ENCODE measurements at regions not wholly inside any gene's neighbourhood (a gene's known extent, or its start where the extent isn't known, plus 50 kb on each side); places are given as distances from the start of the nearest gene placed in this dataset.

GRCh38 chr11:92765082-92765840, 204.2 kb upstream of the MTNR1B start:
- no peak for DNase-seq (ENCODE audit: low spot score)

- peak; percentile 75 for DNase-seq (ENCODE audit: low spot score)
These were observed 203.5 kb upstream of the MTNR1B start for GRCh38 chr11:92765965-92766371.

- DNase-seq (ENCODE audit: low spot score) = no peak
These were observed 202.8 kb upstream of the MTNR1B start for GRCh38 chr11:92766698-92767097.

DNA sequence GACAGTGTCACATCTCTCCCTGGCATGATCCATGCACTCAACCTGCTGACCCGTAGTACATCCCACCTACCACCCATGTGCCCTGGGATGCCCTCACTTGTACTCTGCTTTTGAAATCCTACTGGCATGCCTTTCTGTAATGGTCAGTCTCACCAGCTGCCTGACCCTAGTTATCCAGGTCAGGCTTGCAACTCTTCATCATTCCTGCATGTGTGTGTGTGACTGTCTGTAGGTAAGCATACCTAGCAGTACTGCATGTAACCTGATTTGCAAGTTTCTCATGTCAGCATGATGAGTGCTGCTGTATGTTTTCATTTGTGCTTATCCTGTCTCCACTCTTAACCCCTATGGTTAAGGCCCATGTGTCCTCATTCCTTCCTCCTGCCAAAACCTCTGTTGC, 202.0 kb upstream of the MTNR1B start:
- no peak for DNase-seq (ENCODE audit: low spot score)

- no peak for DNase-seq (ENCODE audit: low spot score)
These were observed 201.2 kb upstream of the MTNR1B start for GRCh38 chr11:92768121-92768840.

DNA sequence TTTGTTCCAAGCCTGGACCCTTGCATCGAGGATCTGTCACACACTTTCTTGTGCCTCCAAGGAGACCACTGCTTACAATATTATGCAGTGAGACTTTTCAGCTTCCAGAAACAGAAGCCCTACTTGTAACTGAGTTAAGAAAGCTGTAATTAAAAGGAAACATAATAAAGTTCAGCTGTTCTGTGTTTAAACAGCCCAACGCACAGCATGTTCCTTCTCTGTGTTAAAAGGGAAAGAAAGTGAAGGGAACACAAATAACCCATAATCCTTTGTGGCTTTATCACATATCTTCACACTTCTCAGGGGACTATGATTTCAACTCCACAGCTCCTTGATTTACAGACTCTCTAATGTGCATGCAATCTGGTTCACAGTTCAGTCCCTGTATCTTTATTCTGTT, 200.3 kb upstream of the MTNR1B start:
- DNase-seq (ENCODE audit: low spot score) = no peak

- DNase-seq (ENCODE audit: low spot score) = no peak
These were observed 199.0 kb upstream of the MTNR1B start for GRCh38 chr11:92770419-92770818.

- no peak for DNase-seq (ENCODE audit: low spot score)
These were observed 198.5 kb upstream of the MTNR1B start for GRCh38 chr11:92770981-92771380.

- DNase-seq (ENCODE audit: low spot score) = no peak
These were observed 197.8 kb upstream of the MTNR1B start for GRCh38 chr11:92771701-92772100.

- DNase-seq (ENCODE audit: low spot score) = no peak
These were observed 194.3 kb upstream of the MTNR1B start for GRCh38 chr11:92775003-92775676.

DNA sequence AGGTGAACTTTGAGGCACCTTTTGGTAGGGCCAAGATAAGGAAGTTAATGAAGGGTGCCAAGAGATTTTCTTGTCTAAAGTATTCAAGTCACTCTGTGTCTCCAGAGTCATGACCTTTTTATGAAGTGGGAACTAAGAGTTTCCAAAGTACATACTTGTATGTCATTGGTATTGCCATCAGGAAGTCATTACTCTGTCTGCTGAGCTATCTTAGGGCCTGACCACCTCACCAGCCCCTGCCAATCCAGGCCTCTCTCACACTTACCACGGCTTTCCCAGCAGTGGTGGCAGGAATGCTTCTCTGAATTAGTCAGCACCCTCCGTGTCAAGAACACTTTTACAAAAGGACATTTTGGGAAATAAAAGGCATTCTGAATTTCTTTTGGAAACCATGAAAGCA, 192.8 kb upstream of the MTNR1B start:
- no peak for DNase-seq (ENCODE audit: low spot score)

DNA sequence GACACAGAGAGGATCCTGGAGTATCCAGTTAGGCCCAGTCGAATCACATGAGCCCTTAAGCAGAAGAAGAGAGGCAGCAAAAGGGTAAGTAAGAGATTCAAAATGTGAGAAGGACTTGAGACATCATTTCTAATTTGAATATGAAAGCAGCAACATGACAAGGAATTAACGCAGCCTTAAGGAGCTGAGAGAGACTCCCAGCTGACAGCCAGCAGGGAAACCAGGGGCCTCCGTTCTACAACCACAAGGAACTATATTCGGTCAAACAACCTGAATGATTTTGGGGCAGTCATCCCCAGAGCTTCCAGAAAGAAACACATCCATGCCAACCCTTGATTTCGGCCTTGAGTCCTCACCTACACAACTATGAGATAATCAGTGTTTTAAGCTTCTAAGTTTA, 189.7 kb upstream of the MTNR1B start:
- no peak for DNase-seq (ENCODE audit: low spot score)

- DNase-seq (ENCODE audit: low spot score) = no peak
These were observed 188.3 kb upstream of the MTNR1B start for GRCh38 chr11:92781151-92781550.

DNA sequence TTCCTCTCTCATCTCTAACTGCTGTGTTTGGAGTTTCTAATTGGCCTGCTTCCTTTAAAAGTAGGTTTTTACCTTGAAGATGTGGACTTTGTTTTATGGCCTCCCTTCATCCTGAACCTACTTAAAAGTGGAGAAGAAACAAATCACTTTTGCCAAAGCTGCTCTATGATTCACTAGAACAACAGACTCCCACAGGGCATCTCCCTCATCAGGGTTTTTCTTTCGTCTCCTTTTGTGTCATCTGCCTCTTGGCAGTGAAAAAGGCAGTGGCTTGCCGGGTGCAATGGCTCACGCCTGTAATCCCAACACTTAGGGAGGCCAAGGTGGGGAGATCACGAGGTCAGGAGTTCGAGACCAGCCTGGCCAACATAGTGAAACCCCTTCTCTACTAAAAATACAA, 186.6 kb upstream of the MTNR1B start:
- DNase-seq (ENCODE audit: low spot score) = no peak

DNA sequence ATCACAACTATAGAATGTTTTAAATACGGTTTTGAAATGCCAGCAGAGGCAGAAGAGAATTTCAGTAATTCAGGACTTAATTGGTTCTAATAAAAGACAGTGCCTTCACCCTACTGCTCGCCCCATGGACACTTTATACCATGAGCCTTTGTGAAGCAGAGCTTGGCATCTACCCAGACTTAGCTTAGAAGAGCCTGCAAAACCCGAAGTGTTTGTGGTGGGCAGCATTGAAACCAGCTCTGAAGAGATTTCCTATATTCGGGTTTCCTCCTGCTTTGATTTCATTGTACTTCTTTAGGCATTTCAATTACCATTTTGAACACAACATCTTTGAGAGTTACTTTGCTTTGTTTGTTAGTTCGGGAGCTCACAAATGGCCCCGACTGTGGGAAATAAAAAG, 185.1 kb upstream of the MTNR1B start:
- no peak for DNase-seq (ENCODE audit: low spot score)

DNA sequence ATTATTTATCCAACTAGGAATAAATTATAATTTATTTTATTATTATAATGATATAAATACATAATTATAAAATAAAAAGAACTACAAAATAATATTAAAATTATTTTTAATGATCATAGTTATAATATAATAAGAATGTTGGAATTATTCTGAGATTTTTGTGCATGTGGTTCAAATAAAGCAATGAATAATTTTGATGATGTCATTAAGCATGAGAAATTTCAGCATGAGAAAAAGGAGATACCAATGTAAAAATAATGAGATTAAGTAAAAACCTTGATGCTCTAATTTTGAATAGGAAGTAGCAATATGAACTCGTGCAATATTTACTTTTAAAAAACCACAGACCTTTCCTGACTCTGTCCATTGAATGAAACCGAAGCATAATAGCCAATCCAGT, 181.8 kb upstream of the MTNR1B start:
- DNase-seq (ENCODE audit: low spot score) = no peak

DNA sequence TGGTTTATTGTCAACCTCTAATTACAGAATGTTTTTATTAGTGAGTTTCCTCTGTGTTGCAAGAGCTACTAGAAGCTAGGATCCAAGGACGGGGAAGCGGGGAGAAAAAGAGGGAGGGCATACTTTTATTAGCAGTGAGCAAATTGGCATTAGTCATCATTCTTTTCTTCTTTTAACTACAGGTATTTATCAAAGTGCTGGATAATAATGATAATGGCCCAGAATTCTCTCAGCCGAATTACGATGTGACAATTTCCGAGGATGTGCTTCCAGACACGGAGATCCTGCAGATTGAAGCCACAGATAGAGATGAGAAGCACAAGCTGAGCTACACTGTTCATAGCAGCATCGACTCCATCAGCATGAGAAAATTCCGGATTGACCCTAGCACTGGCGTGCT, 179.7 kb upstream of the MTNR1B start:
- DNase-seq (ENCODE audit: low spot score) = no peak

GRCh38 chr11:92790366-92790765, 179.1 kb upstream of the MTNR1B start:
- no peak for DNase-seq (ENCODE audit: low spot score)

- DNase-seq (ENCODE audit: low spot score) = no peak
These were observed 178.4 kb upstream of the MTNR1B start for GRCh38 chr11:92790926-92791616.

- no peak for DNase-seq (ENCODE audit: low spot score)
These were observed 177.6 kb upstream of the MTNR1B start for GRCh38 chr11:92791886-92792285.

- no peak for DNase-seq (ENCODE audit: low spot score)
These were observed 176.3 kb upstream of the MTNR1B start for GRCh38 chr11:92793189-92793588.

DNA sequence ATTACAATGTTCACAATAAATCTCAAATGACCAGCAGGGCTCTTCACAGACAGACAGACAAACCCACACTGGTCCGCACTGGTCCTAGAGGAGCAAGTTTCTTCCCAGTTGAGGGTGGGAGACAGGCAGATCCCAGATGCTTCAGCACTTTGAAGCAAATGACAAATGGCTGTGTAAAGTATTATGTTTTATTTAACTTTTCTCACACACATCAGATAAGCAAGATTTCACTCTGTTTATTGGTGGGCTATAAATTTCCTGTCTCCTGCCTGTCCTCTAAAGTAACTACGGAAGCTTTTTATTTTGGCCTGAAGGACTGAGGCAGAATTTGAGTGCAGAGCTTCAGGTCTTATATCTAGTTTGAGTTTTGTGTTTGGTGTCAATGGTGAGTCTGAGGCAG, 174.7 kb upstream of the MTNR1B start:
- no peak for DNase-seq (ENCODE audit: low spot score)

- DNase-seq (ENCODE audit: low spot score) = no peak
These were observed 172.7 kb upstream of the MTNR1B start for GRCh38 chr11:92796744-92797143.

Data from left forelimb (tissue), 1 donor.